ENCODE measurements at regions not wholly inside any gene's neighbourhood (a gene's known extent, or its start where the extent isn't known, plus 50 kb on each side); places are given as distances from the start of the nearest gene placed in this dataset.

- no peak for DNase-seq (ENCODE audit: low read depth)
- no peaks in the 10 kb centered on the region for H3K36me3 ChIP-seq (ENCODE audit: control insufficient read depth, insufficient read depth, low read length)
- POLR2A ChIA-PET, result no interaction called here
- CTCF ChIA-PET, result no interaction called here
- H3K4me3 ChIP-seq (ENCODE audit: low read depth, low read length), result no peak overlapping the region
- no peak for TF ChIP-seq CTCF (IDR thresholded peaks at IDR 0.05; ENCODE audit: insufficient read depth, low read depth, low read length)
- H3K27me3 ChIP-seq (ENCODE audit: control insufficient read depth, insufficient read depth, low read length), result no peaks in the 10 kb centered on the region
These were observed 209.2 kb downstream of the NSUN3 start for GRCh38 chr3:94272016-94272415.

- DNase-seq (ENCODE audit: low read depth), result no peak
- ChIA-PET CTCF (interaction anchor here (1.0 kb wide), 1 partner anchor 31 kb away, joined by 3 read pairs; no protein-coding TSS in a partner anchor), POLR2A (no interaction called here)
- Histone ChIP-seq H3K36me3 (ENCODE audit: control insufficient read depth, insufficient read depth, low read length) (no peaks in the 10 kb centered on the region), H3K4me3 (ENCODE audit: low read depth, low read length) (no peak overlapping the region), H3K27me3 (ENCODE audit: control insufficient read depth, insufficient read depth, low read length) (no peaks in the 10 kb centered on the region)
- no peak for TF ChIP-seq CTCF (IDR thresholded peaks at IDR 0.05; ENCODE audit: insufficient read depth, low read depth, low read length)
These were observed 218.1 kb downstream of the NSUN3 start for GRCh38 chr3:94280958-94281357.

GRCh38 chr3:94285872-94286271 lies 223.0 kb downstream of the NSUN3 start:
- no peaks in the 10 kb centered on the region for H3K27me3 ChIP-seq (ENCODE audit: control insufficient read depth, insufficient read depth, low read length)
- CTCF ChIA-PET, result no interaction called here
- POLR2A ChIA-PET, result no interaction called here

GRCh38 chr3:94291686-94292085 lies 228.8 kb downstream of the NSUN3 start:
- DNase-seq (ENCODE audit: low read depth), result no peak
- Histone ChIP-seq H3K4me3 (ENCODE audit: low read depth, low read length) (no peak overlapping the region), H3K36me3 (ENCODE audit: control insufficient read depth, insufficient read depth, low read length) (no peaks in the 10 kb centered on the region), H3K27me3 (ENCODE audit: control insufficient read depth, insufficient read depth, low read length) (no peaks in the 10 kb centered on the region)
- CTCF ChIA-PET, result no interaction called here
- POLR2A ChIA-PET, result no interaction called here
- no peak for TF ChIP-seq CTCF (IDR thresholded peaks at IDR 0.05; ENCODE audit: insufficient read depth, low read depth, low read length)

More at GRCh38 chr3:94285872-94286271, 223.0 kb downstream of the NSUN3 start:
- Histone ChIP-seq H3K4me3 (ENCODE audit: low read depth, low read length) (no peak overlapping the region), H3K36me3 (ENCODE audit: control insufficient read depth, insufficient read depth, low read length) (no peaks in the 10 kb centered on the region)
- DNase-seq (ENCODE audit: low read depth), result no peak
- no peak for TF ChIP-seq CTCF (IDR thresholded peaks at IDR 0.05; ENCODE audit: insufficient read depth, low read depth, low read length)

- no peak for TF ChIP-seq CTCF (IDR thresholded peaks at IDR 0.05; ENCODE audit: insufficient read depth, low read depth, low read length)
- Histone ChIP-seq H3K27me3 (ENCODE audit: control insufficient read depth, insufficient read depth, low read length) (no peaks in the 10 kb centered on the region), H3K4me3 (ENCODE audit: low read depth, low read length) (no peak overlapping the region), H3K36me3 (ENCODE audit: control insufficient read depth, insufficient read depth, low read length) (no peaks in the 10 kb centered on the region)
- DNase-seq (ENCODE audit: low read depth), result no peak
- ChIA-PET POLR2A (no interaction called here), CTCF (no interaction called here)
These were observed 229.3 kb downstream of the NSUN3 start for GRCh38 chr3:94292151-94292550.

Data from BJ (cell line).